ENCODE measurements at regions not wholly inside any gene's neighbourhood (a gene's known extent, or its start where the extent isn't known, plus 50 kb on each side); places are given as distances from the start of the nearest gene placed in this dataset.

DNA sequence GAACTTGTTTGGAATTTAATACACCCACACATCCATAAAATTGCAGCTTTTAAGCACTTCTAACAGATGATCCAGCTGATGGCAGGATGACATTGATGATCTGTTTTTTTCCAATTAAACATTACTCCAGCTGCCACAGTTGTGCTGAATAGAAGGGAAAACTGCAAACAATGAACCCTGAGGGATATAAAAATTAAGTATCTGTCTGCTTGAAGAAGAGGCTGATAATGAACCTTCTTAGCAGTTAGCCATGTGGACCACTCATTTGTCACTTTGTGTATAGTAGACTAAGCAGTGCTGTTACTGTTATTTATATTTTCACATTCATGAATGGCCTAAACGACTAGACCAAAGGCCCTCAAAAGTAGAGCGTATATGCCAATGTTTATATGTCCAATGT is 1201.0 kb upstream of the LRRTM1 start:
- Histone ChIP-seq H2AFZ (ENCODE audit: low read depth, low read length, severe bottlenecking) (no peak overlapping the region), H3K79me2 (ENCODE audit: insufficient read depth, low read length) (no peaks in the 10 kb centered on the region), H3K4me3 (ENCODE audit: insufficient read depth, low read length, poor library complexity, severe bottlenecking) (no peak overlapping the region), H3K27me3 (ENCODE audit: low read length) (no peaks in the 10 kb centered on the region), H3K9ac (ENCODE audit: low read length) (no peak overlapping the region), H3K9me3 (ENCODE audit: insufficient read depth, low read length) (no peaks in the 10 kb centered on the region), H3K27ac (ENCODE audit: low read depth, low read length) (no peak overlapping the region), H3K4me2 (ENCODE audit: low read depth, low read length, poor library complexity, severe bottlenecking) (no peak overlapping the region), H3K9me2 (replicated peaks; ENCODE audit: insufficient read depth, low read length) (no peaks in the 10 kb centered on the region), H4K20me1 (ENCODE audit: low read depth, low read length) (no peaks in the 10 kb centered on the region), H3K36me3 (ENCODE audit: low read length) (no peaks in the 10 kb centered on the region), H3F3A (ENCODE audit: insufficient read depth) (no peaks in the 10 kb centered on the region)
- TF ChIP-seq, protein P1, sequence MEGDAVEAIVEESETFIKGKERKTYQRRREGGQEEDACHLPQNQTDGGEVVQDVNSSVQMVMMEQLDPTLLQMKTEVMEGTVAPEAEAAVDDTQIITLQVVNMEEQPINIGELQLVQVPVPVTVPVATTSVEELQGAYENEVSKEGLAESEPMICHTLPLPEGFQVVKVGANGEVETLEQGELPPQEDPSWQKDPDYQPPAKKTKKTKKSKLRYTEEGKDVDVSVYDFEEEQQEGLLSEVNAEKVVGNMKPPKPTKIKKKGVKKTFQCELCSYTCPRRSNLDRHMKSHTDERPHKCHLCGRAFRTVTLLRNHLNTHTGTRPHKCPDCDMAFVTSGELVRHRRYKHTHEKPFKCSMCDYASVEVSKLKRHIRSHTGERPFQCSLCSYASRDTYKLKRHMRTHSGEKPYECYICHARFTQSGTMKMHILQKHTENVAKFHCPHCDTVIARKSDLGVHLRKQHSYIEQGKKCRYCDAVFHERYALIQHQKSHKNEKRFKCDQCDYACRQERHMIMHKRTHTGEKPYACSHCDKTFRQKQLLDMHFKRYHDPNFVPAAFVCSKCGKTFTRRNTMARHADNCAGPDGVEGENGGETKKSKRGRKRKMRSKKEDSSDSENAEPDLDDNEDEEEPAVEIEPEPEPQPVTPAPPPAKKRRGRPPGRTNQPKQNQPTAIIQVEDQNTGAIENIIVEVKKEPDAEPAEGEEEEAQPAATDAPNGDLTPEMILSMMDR (IDR thresholded peaks at IDR 0.05; ENCODE audit: insufficient read depth, low read length, poor library complexity, severe bottlenecking), result no peak
- no peak for TF ChIP-seq EZH2phosphoT487 (conservative IDR thresholded peaks at IDR 0.05; ENCODE audit: low read length)

DNA sequence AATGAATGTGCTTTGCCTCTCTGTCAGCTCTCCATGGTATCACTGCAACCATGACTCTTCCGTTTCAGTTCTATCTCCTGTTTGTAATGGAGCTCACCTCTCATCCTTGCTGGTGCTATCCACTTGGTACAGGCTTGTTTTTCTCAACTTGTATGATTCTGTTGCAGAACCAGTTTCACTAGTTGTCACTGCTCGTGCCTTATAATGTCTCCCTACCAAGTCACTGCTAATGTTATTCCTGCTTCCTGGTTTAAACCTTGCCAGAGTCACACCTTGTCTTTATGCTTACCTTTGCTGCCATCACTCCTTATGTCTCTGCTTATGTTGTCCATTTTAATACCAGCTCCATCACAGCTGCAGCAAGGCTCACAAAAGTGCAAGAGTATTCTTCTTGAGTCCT is 1191.0 kb upstream of the LRRTM1 start:
- Histone ChIP-seq H2AFZ (ENCODE audit: low read depth, low read length, severe bottlenecking) (no peak overlapping the region), H3K9ac (ENCODE audit: low read length) (no peak overlapping the region)
- TF ChIP-seq, protein P1 (IDR thresholded peaks at IDR 0.05; ENCODE audit: insufficient read depth, low read length, poor library complexity, severe bottlenecking), result no peak
- no peak for TF ChIP-seq EZH2phosphoT487 (conservative IDR thresholded peaks at IDR 0.05; ENCODE audit: low read length)

DNA sequence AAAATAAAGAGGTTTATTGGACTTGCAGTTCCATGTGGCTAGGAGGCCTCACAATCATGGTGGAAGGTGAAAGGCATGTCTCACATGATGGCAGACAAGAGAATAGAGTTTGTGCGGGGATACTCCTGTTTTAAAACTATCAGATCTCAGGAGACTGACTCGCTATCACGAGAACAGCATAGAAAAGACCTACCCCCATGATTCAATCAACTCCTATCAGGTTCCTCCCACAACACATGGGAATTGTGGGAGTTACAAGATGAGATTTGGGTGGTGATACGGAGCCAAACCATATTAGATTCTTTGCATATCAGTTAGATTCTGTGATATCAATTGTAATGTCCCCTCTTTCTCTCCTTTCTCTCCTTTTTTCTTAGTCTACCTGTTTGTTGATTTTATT is 1178.7 kb upstream of the LRRTM1 start:
- no peak overlapping the region for H3K4me2 ChIP-seq (ENCODE audit: low read depth, low read length, poor library complexity, severe bottlenecking)
- H3K36me3 ChIP-seq (ENCODE audit: low read length), result no peaks in the 10 kb centered on the region
- H3K79me2 ChIP-seq (ENCODE audit: insufficient read depth, low read length), result no peaks in the 10 kb centered on the region
- no peaks in the 10 kb centered on the region for H3K9me3 ChIP-seq (ENCODE audit: insufficient read depth, low read length)
- H4K20me1 ChIP-seq (ENCODE audit: low read depth, low read length), result no peaks in the 10 kb centered on the region
- H3K27ac ChIP-seq (ENCODE audit: low read depth, low read length), result no peak overlapping the region
- no peak overlapping the region for H3K9ac ChIP-seq (ENCODE audit: low read length)
- H3K27me3 ChIP-seq (ENCODE audit: low read length), result no peaks in the 10 kb centered on the region
- H2AFZ ChIP-seq (ENCODE audit: low read depth, low read length, severe bottlenecking), result no peak overlapping the region
- no peaks in the 10 kb centered on the region for H3F3A ChIP-seq (ENCODE audit: insufficient read depth)
- H3K4me3 ChIP-seq (ENCODE audit: insufficient read depth, low read length, poor library complexity, severe bottlenecking), result no peak overlapping the region
- TF ChIP-seq, protein P1 (IDR thresholded peaks at IDR 0.05; ENCODE audit: insufficient read depth, low read length, poor library complexity, severe bottlenecking), result no peak
- TF ChIP-seq EZH2phosphoT487 (conservative IDR thresholded peaks at IDR 0.05; ENCODE audit: low read length), result no peak
- H3K9me2 ChIP-seq (replicated peaks; ENCODE audit: insufficient read depth, low read length), result no peaks in the 10 kb centered on the region

More for the DNA sequence above, 1191.0 kb upstream of the LRRTM1 start:
- Histone ChIP-seq H3K4me2 (ENCODE audit: low read depth, low read length, poor library complexity, severe bottlenecking) (no peak overlapping the region), H3K27ac (ENCODE audit: low read depth, low read length) (no peak overlapping the region), H3K36me3 (ENCODE audit: low read length) (no peaks in the 10 kb centered on the region), H3K79me2 (ENCODE audit: insufficient read depth, low read length) (no peaks in the 10 kb centered on the region), H3F3A (ENCODE audit: insufficient read depth) (no peaks in the 10 kb centered on the region), H4K20me1 (ENCODE audit: low read depth, low read length) (no peaks in the 10 kb centered on the region), H3K9me2 (replicated peaks; ENCODE audit: insufficient read depth, low read length) (no peaks in the 10 kb centered on the region), H3K27me3 (ENCODE audit: low read length) (no peaks in the 10 kb centered on the region), H3K4me3 (ENCODE audit: insufficient read depth, low read length, poor library complexity, severe bottlenecking) (no peak overlapping the region), H3K9me3 (ENCODE audit: insufficient read depth, low read length) (no peaks in the 10 kb centered on the region)

Data from SU-DHL-6 (cell line).